ENCODE measurements at regions not wholly inside any gene's neighbourhood (a gene's known extent, or its start where the extent isn't known, plus 50 kb on each side); places are given as distances from the start of the nearest gene placed in this dataset.

GRCh38 chr11:69413993-69414392 lies 67.5 kb upstream of the LINC01488 start:
- no peak overlapping the region for H2BK12ac ChIP-seq (ENCODE audit: low read length)
- H3K79me1 ChIP-seq (ENCODE audit: low read depth, low read length), result no peaks in the 10 kb centered on the region
- no peak overlapping the region for H2AFZ ChIP-seq (ENCODE audit: low read length)
- H4K91ac ChIP-seq (ENCODE audit: low read depth, low read length, poor library complexity), result no peak overlapping the region
- H3K14ac ChIP-seq (ENCODE audit: low read length), result no peak overlapping the region
- H3K18ac ChIP-seq (ENCODE audit: low read length), result no peak overlapping the region
- no peak overlapping the region for H2BK120ac ChIP-seq (ENCODE audit: low read depth, low read length)
- H3K27ac ChIP-seq (replicated peaks; ENCODE audit: low read length), result no peak overlapping the region
- no peaks in the 10 kb centered on the region for H3K9me3 ChIP-seq (replicated peaks in 1 of 2; ENCODE audit: control insufficient read depth in 2 of 2, insufficient read depth in 1 of 2, low read depth in 1 of 2, low read length in 2 of 2)
- H3K23ac ChIP-seq (ENCODE audit: low read depth, low read length, poor library complexity), result no peak overlapping the region
- H2BK5ac ChIP-seq (ENCODE audit: low read length), result no peak overlapping the region
- H3K36me3 ChIP-seq (replicated peaks in 1 of 2; ENCODE audit: control insufficient read depth in 2 of 2, insufficient read depth in 2 of 2, low read length in 2 of 2), result no peaks in the 10 kb centered on the region
- H3K4ac ChIP-seq (ENCODE audit: low read length), result no peak overlapping the region
- no peak overlapping the region for H3K4me3 ChIP-seq (ENCODE audit: low read length in 2 of 2)
- peaks cover 1 to 2% of the 10 kb centered on the region in 2 donors for H3K4me1 ChIP-seq (ENCODE audit: control insufficient read depth in 2 of 2, insufficient read depth in 1 of 2, low read depth in 1 of 2, low read length in 2 of 2)
- H2BK15ac ChIP-seq (ENCODE audit: low read length), result no peak overlapping the region
- H3K27me3 ChIP-seq (ENCODE audit: control insufficient read depth in 3 of 3, insufficient read depth in 3 of 3, low read depth in 1 of 3, low read length in 3 of 3), result no peaks in the 10 kb centered on the region
- H4K8ac ChIP-seq (ENCODE audit: low read depth, low read length), result no peak overlapping the region
- H3K9ac ChIP-seq (ENCODE audit: low read depth, low read length, poor library complexity), result no peak overlapping the region
- no peak overlapping the region for H3K4me2 ChIP-seq (ENCODE audit: insufficient read depth, low read length, poor library complexity, severe bottlenecking)
- DNase-seq (ENCODE audit: low spot score), result no peak
- no CpG with 5 or more reads among the region's 4 CpGs for WGBS, 2 donors (ENCODE audit: extremely low coverage in 2 of 2, insufficient read length in 2 of 2, insufficient replicate concordance in 1 of 2)
- H2AK5ac ChIP-seq (ENCODE audit: low read depth, low read length), result no peak overlapping the region

- Histone ChIP-seq H3K27ac (replicated peaks; ENCODE audit: low read length) (no peak overlapping the region), H3K4me3 (ENCODE audit: low read length in 2 of 2) (no peak overlapping the region), H3K79me1 (ENCODE audit: low read depth, low read length) (no peaks in the 10 kb centered on the region), H2BK5ac (ENCODE audit: low read length) (no peak overlapping the region), H4K91ac (ENCODE audit: low read depth, low read length, poor library complexity) (no peak overlapping the region), H2BK120ac (ENCODE audit: low read depth, low read length) (no peak overlapping the region), H4K8ac (ENCODE audit: low read depth, low read length) (no peak overlapping the region), H3K14ac (ENCODE audit: low read length) (no peak overlapping the region), H3K18ac (ENCODE audit: low read length) (peak overlapping the region; percentile 46), H3K9me3 (replicated peaks in 1 of 2; ENCODE audit: control insufficient read depth in 2 of 2, insufficient read depth in 1 of 2, low read depth in 1 of 2, low read length in 2 of 2) (no peaks in the 10 kb centered on the region), H2BK12ac (ENCODE audit: low read length) (no peak overlapping the region), H3K27me3 (ENCODE audit: control insufficient read depth in 3 of 3, insufficient read depth in 3 of 3, low read depth in 1 of 3, low read length in 3 of 3) (no peaks in the 10 kb centered on the region), H3K4me1 (ENCODE audit: control insufficient read depth in 2 of 2, insufficient read depth in 1 of 2, low read depth in 1 of 2, low read length in 2 of 2) (peaks cover 1 to 2% of the 10 kb centered on the region in 2 donors), H2BK15ac (ENCODE audit: low read length) (peak overlapping the region; percentile 45), H2AK5ac (ENCODE audit: low read depth, low read length) (peak overlapping the region; percentile 66), H3K4me2 (ENCODE audit: insufficient read depth, low read length, poor library complexity, severe bottlenecking) (no peak overlapping the region), H2AFZ (ENCODE audit: low read length) (no peak overlapping the region), H3K9ac (ENCODE audit: low read depth, low read length, poor library complexity) (no peak overlapping the region), H3K36me3 (replicated peaks in 1 of 2; ENCODE audit: control insufficient read depth in 2 of 2, insufficient read depth in 2 of 2, low read length in 2 of 2) (no peaks in the 10 kb centered on the region), H3K23ac (ENCODE audit: low read depth, low read length, poor library complexity) (no peak overlapping the region), H3K4ac (ENCODE audit: low read length) (no peak overlapping the region)
- no peak for DNase-seq (ENCODE audit: low spot score)
- WGBS, 2 donors (ENCODE audit: extremely low coverage in 2 of 2, insufficient read length in 2 of 2, insufficient replicate concordance in 1 of 2), result no CpG with 5 or more reads among the region's 14 CpGs
Observed at GRCh38 chr11:69414773-69415187, 66.7 kb upstream of the LINC01488 start.

GRCh38 chr11:69415411-69416142 lies 65.9 kb upstream of the LINC01488 start:
- Histone ChIP-seq H3K18ac (ENCODE audit: low read length) (peak overlapping the region; percentile 83), H3K9ac (ENCODE audit: low read depth, low read length, poor library complexity) (peak overlapping the region; percentile 13), H2BK12ac (ENCODE audit: low read length) (no peak overlapping the region), H3K4me2 (ENCODE audit: insufficient read depth, low read length, poor library complexity, severe bottlenecking) (no peak overlapping the region), H3K4me3 (ENCODE audit: low read length in 2 of 2) (no peak overlapping the region), H3K23ac (ENCODE audit: low read depth, low read length, poor library complexity) (peak overlapping the region; percentile 43), H3K9me3 (replicated peaks in 1 of 2; ENCODE audit: control insufficient read depth in 2 of 2, insufficient read depth in 1 of 2, low read depth in 1 of 2, low read length in 2 of 2) (no peaks in the 10 kb centered on the region), H3K4ac (ENCODE audit: low read length) (peak overlapping the region; percentile 40), H2BK15ac (ENCODE audit: low read length) (no peak overlapping the region), H3K27me3 (ENCODE audit: control insufficient read depth in 3 of 3, insufficient read depth in 3 of 3, low read depth in 1 of 3, low read length in 3 of 3) (no peaks in the 10 kb centered on the region), H3K79me1 (ENCODE audit: low read depth, low read length) (no peaks in the 10 kb centered on the region), H4K91ac (ENCODE audit: low read depth, low read length, poor library complexity) (no peak overlapping the region), H2BK120ac (ENCODE audit: low read depth, low read length) (no peak overlapping the region), H3K36me3 (replicated peaks in 1 of 2; ENCODE audit: control insufficient read depth in 2 of 2, insufficient read depth in 2 of 2, low read length in 2 of 2) (no peaks in the 10 kb centered on the region), H3K14ac (ENCODE audit: low read length) (peak overlapping the region; percentile 50), H2AK5ac (ENCODE audit: low read depth, low read length) (peak overlapping the region; percentile 91), H3K4me1 (ENCODE audit: control insufficient read depth in 2 of 2, insufficient read depth in 1 of 2, low read depth in 1 of 2, low read length in 2 of 2) (peaks cover 2 to 4% of the 10 kb centered on the region in 2 donors), H2AFZ (ENCODE audit: low read length) (no peak overlapping the region), H3K27ac (replicated peaks; ENCODE audit: low read length) (no peak overlapping the region), H4K8ac (ENCODE audit: low read depth, low read length) (no peak overlapping the region), H2BK5ac (ENCODE audit: low read length) (peak overlapping the region; percentile 66)
- no CpG with 5 or more reads among the region's 12 CpGs for WGBS, 2 donors (ENCODE audit: extremely low coverage in 2 of 2, insufficient read length in 2 of 2, insufficient replicate concordance in 1 of 2)
- no peak for DNase-seq (ENCODE audit: low spot score)

- H3K36me3 ChIP-seq (replicated peaks in 1 of 2; ENCODE audit: control insufficient read depth in 2 of 2, insufficient read depth in 2 of 2, low read length in 2 of 2), result no peaks in the 10 kb centered on the region
- H3K23ac ChIP-seq (ENCODE audit: low read depth, low read length, poor library complexity), result peak overlapping the region; percentile 43
- no peak overlapping the region for H2BK120ac ChIP-seq (ENCODE audit: low read depth, low read length)
- H4K91ac ChIP-seq (ENCODE audit: low read depth, low read length, poor library complexity), result no peak overlapping the region
- no peaks in the 10 kb centered on the region for H3K9me3 ChIP-seq (replicated peaks in 1 of 2; ENCODE audit: control insufficient read depth in 2 of 2, insufficient read depth in 1 of 2, low read depth in 1 of 2, low read length in 2 of 2)
- no peak overlapping the region for H2AFZ ChIP-seq (ENCODE audit: low read length)
- peak overlapping the region; percentile 40 for H3K4ac ChIP-seq (ENCODE audit: low read length)
- peak overlapping the region; percentile 50 for H3K14ac ChIP-seq (ENCODE audit: low read length)
- no peak overlapping the region for H4K8ac ChIP-seq (ENCODE audit: low read depth, low read length)
- H3K4me2 ChIP-seq (ENCODE audit: insufficient read depth, low read length, poor library complexity, severe bottlenecking), result no peak overlapping the region
- H3K27ac ChIP-seq (replicated peaks; ENCODE audit: low read length), result no peak overlapping the region
- no peaks in the 10 kb centered on the region for H3K27me3 ChIP-seq (ENCODE audit: control insufficient read depth in 3 of 3, insufficient read depth in 3 of 3, low read depth in 1 of 3, low read length in 3 of 3)
- H2AK5ac ChIP-seq (ENCODE audit: low read depth, low read length), result peak overlapping the region; percentile 91
- H2BK15ac ChIP-seq (ENCODE audit: low read length), result no peak overlapping the region
- no peak overlapping the region for H2BK12ac ChIP-seq (ENCODE audit: low read length)
- no peak for DNase-seq (ENCODE audit: low spot score)
- no peaks in the 10 kb centered on the region for H3K79me1 ChIP-seq (ENCODE audit: low read depth, low read length)
- no peak overlapping the region for H3K4me3 ChIP-seq (ENCODE audit: low read length in 2 of 2)
- WGBS, 2 donors (ENCODE audit: extremely low coverage in 2 of 2, insufficient read length in 2 of 2, insufficient replicate concordance in 1 of 2), result no CpG with 5 or more reads among the region's 14 CpGs
- peak overlapping the region; percentile 42 for H3K18ac ChIP-seq (ENCODE audit: low read length)
- H2BK5ac ChIP-seq (ENCODE audit: low read length), result peak overlapping the region; percentile 66
- H3K4me1 ChIP-seq (ENCODE audit: control insufficient read depth in 2 of 2, insufficient read depth in 1 of 2, low read depth in 1 of 2, low read length in 2 of 2), result peaks cover 2 to 8% of the 10 kb centered on the region in 2 donors
- peak overlapping the region; percentile 13 for H3K9ac ChIP-seq (ENCODE audit: low read depth, low read length, poor library complexity)
Observed at GRCh38 chr11:69416143-69416515, 65.3 kb upstream of the LINC01488 start.

Measured in neuronal stem cell (in vitro differentiated cells).